Glutamatergic neuron (in vitro differentiated cells): ENCODE measurements at regions not wholly inside any gene's neighbourhood (a gene's known extent, or its start where the extent isn't known, plus 50 kb on each side); places are given as distances from the start of the nearest gene placed in this dataset.
A peak's percentile ranks its signal among the peaks of the same experiment; 100 is the strongest.

Experiments
- DNase-seq: peaks from one replicate; pipeline ENCODE4 v3.0.0; 2022
- H3K27ac Mint-ChIP-seq: one replicate; pipeline ENCODE4 v1.8.0; 2020; ENCODE audit warnings: mild to moderate bottlenecking, mixed read lengths, inconsistent platforms; ENCODE audit not compliant: unreplicated experiment
- H3K27me3 Mint-ChIP-seq: one replicate; pipeline ENCODE4 v1.8.0; 2020; ENCODE audit warnings: mild to moderate bottlenecking, moderate library complexity, mixed read lengths, inconsistent platforms; ENCODE audit not compliant: unreplicated experiment
- H3K36me3 Mint-ChIP-seq: one replicate; pipeline ENCODE4 v1.8.0; 2020; ENCODE audit warnings: mild to moderate bottlenecking, mixed read lengths, inconsistent platforms; ENCODE audit not compliant: unreplicated experiment
- H3K4me1 Mint-ChIP-seq: one replicate; pipeline ENCODE4 v1.8.0; 2020; ENCODE audit warnings: mild to moderate bottlenecking, low read depth, mixed read lengths, inconsistent platforms; ENCODE audit not compliant: unreplicated experiment
- H3K4me3 Mint-ChIP-seq: one replicate; pipeline ENCODE4 v1.8.0; 2020; ENCODE audit warnings: mild to moderate bottlenecking, mixed read lengths, inconsistent platforms; ENCODE audit not compliant: unreplicated experiment
- H3K9me3 Mint-ChIP-seq: one replicate; pipeline ENCODE4 v1.8.0; 2020; ENCODE audit warnings: mild to moderate bottlenecking, moderate library complexity, mixed read lengths, inconsistent platforms; ENCODE audit not compliant: unreplicated experiment
- TF ChIP-seq, protein P1 (sequence below): fragments of 200-600 bp; sonication (generic); IDR thresholded peaks from one replicate; pipeline ENCODE4 v1.5.0; 2021; ENCODE audit not compliant: partially characterized antibody, unreplicated experiment

DNA sequence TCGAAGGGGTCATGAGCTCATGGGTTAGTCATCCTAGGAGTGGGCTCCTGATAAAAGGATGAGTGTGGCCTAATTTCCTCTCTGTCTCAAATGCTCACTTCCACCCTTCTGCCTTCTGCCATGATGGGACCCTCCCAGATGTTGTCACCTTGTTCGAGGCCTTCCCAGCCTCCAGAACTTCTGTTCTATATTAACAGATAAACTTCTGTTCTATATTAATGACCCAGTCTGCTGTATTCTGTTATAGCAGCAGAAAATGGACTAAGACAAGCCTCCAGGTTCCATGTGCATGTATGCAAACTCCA, 583.2 kb downstream of the GLRX3 start:
- Mint-ChIP-seq H3K4me1 (peaks cover 9% of the 10 kb centered on the region), H3K27me3 (peaks cover 11% of the 10 kb centered on the region), H3K36me3 (no peaks in the 10 kb centered on the region), H3K27ac (no peak overlapping the region), H3K9me3 (peaks cover 10% of the 10 kb centered on the region), H3K4me3 (no peak overlapping the region)
- TF ChIP-seq, protein P1, sequence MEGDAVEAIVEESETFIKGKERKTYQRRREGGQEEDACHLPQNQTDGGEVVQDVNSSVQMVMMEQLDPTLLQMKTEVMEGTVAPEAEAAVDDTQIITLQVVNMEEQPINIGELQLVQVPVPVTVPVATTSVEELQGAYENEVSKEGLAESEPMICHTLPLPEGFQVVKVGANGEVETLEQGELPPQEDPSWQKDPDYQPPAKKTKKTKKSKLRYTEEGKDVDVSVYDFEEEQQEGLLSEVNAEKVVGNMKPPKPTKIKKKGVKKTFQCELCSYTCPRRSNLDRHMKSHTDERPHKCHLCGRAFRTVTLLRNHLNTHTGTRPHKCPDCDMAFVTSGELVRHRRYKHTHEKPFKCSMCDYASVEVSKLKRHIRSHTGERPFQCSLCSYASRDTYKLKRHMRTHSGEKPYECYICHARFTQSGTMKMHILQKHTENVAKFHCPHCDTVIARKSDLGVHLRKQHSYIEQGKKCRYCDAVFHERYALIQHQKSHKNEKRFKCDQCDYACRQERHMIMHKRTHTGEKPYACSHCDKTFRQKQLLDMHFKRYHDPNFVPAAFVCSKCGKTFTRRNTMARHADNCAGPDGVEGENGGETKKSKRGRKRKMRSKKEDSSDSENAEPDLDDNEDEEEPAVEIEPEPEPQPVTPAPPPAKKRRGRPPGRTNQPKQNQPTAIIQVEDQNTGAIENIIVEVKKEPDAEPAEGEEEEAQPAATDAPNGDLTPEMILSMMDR = no peak
- DNase-seq = no peak

DNA sequence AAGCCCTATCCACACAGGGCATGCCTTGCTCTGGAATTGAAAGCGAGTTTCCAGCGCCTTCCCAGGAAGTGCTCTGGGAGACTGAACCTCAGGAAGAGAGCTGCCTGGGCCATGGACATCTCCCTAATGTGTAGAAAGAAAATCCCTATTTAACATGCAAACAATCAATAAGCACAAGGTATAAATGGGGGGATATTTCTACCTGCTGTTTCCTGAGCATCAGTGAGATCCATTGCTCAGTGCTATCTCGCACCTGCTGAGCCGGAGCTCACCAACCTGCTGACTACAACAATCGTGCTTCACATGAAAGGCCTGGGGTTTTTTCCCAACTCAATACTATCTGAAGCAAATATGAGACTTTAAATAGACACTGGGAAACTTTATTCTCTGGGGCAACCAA, 584.0 kb downstream of the GLRX3 start:
- TF ChIP-seq, protein P1 = no peak
- no peak for DNase-seq

DNA sequence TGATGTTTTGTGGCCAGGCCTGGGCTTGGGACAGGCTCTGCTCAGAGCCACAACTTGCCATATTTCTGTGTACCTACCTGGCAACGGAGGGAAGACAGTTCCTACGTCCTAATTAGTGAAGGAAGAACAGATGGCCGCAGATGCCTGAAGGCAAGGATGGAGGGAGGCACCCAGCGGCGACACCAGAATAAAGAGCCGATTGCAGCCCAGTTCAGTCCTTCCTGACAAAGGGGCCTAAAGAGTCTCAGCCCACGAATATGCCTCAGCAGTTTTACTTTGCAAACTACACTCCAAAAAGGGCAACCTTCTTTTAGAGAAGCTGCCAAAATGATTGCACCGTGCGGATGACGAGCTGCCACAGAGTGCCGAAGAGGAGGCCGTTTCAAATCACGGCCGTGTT, 585.8 kb downstream of the GLRX3 start:
- H3K9me3 Mint-ChIP-seq = peaks cover 13% of the 10 kb centered on the region

More for the DNA sequence above, 584.0 kb downstream of the GLRX3 start:
- Mint-ChIP-seq H3K4me3 (no peak overlapping the region), H3K4me1 (peaks cover 9% of the 10 kb centered on the region), H3K9me3 (peaks cover 12% of the 10 kb centered on the region), H3K36me3 (no peaks in the 10 kb centered on the region), H3K27me3 (peaks cover 14% of the 10 kb centered on the region), H3K27ac (no peak overlapping the region)

DNA sequence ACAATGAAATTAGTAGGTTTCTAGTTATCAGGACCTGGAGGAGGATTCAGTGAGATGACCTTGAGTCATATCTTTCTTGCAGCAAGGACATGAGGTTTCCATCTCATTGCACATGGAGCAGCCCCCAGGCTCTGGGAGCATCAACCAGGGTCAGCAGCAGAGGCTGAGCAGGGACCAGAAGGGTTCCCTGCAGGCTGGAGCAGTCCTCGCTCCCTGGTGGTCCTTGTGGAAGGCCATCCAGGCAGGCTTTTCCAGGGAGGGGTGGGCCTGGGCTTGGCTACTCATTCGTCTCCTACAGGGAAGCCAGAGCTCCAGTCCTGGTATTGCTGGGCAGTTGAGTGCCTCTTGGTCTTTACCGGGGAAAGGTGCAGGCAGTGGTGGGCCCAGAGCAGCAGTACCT, 587.5 kb downstream of the GLRX3 start:
- Mint-ChIP-seq H3K27me3 (peaks cover 13% of the 10 kb centered on the region), H3K9me3 (peaks cover 16% of the 10 kb centered on the region), H3K4me3 (no peak overlapping the region), H3K36me3 (no peaks in the 10 kb centered on the region), H3K4me1 (peaks cover 7% of the 10 kb centered on the region), H3K27ac (no peak overlapping the region)
- TF ChIP-seq, protein P1 = no peak
- DNase-seq = no peak

More for the DNA sequence above, 585.8 kb downstream of the GLRX3 start:
- TF ChIP-seq, protein P1 = no peak
- peaks cover 11% of the 10 kb centered on the region for H3K27me3 Mint-ChIP-seq
- peak overlapping the region; percentile 81 for H3K27ac Mint-ChIP-seq
- H3K4me3 Mint-ChIP-seq = no peak overlapping the region
- H3K36me3 Mint-ChIP-seq = no peaks in the 10 kb centered on the region
- H3K4me1 Mint-ChIP-seq = peaks cover 9% of the 10 kb centered on the region
- peak; percentile 30 for DNase-seq

DNA sequence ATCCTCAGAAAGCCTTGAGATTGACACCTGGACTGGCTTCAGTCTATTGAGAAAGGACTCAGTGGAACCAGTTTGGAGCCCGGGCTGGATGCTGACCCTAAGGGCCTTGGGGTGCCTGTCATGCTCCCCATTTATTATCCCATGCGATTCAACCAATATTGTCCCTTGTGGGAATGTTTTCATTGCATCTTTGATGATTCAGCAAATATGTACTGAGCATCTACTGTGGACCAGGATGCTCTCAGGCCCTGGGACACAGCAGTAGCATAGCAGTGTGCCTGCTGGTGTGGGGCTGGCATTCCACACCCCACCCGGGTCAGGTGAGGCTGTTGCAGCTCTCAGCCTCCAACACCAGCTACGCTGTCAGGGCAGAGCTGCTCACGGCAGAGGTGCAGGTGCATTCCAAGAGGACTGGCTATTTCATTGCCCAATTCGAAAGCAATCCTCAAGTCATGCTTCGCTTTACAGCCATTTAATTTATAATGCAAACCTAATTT, 586.0 kb downstream of the TCERG1L start:
- TF ChIP-seq, protein P1 = no peak
- H3K4me1 Mint-ChIP-seq = peaks cover 6% of the 10 kb centered on the region
- peaks cover 12% of the 10 kb centered on the region for H3K27me3 Mint-ChIP-seq
- no peak overlapping the region for H3K4me3 Mint-ChIP-seq
- H3K27ac Mint-ChIP-seq = no peak overlapping the region
- no peak for DNase-seq
- peaks cover 15% of the 10 kb centered on the region for H3K9me3 Mint-ChIP-seq
- H3K36me3 Mint-ChIP-seq = no peaks in the 10 kb centered on the region
